ENCODE measurements at regions not wholly inside any gene's neighbourhood (a gene's known extent, or its start where the extent isn't known, plus 50 kb on each side); places are given as distances from the start of the nearest gene placed in this dataset.

- TF ChIP-seq CTCF (IDR thresholded peaks at IDR 0.05) (no peak), POLR2A (IDR thresholded peaks at IDR 0.05) (no peak)
Measured at GRCh38 chr11:45455536-45455935, 169.4 kb upstream of the SYT13 start.

Measured in heart left ventricle (tissue), 13 donors.